Neural cell (in vitro differentiated cells): ENCODE measurements at regions not wholly inside any gene's neighbourhood (a gene's known extent, or its start where the extent isn't known, plus 50 kb on each side); places are given as distances from the start of the nearest gene placed in this dataset.

Experiments
- H2AFZ ChIP-seq: fragments of 200-600, 300-800 bp; sonication (generic), shearing (Covaris generic); 2 replicates; pipeline ENCODE4 v1.6.0; 2014; ENCODE audit warnings: low read depth, mild to moderate bottlenecking, antibody characterized with exemption, low read length, moderate library complexity
- H3F3A ChIP-seq: fragments of 200-600 bp; shearing (Covaris generic); 2 replicates; pipeline ENCODE4 v1.6.1; 2016; ENCODE audit warnings: mild to moderate bottlenecking, moderate library complexity, mixed read lengths, antibody characterized with exemption, low read length; ENCODE audit not compliant: insufficient read depth, poor library complexity, severe bottlenecking
- H3K27ac ChIP-seq: fragments of 200-600, 300-800 bp; sonication (generic), shearing (Covaris generic); 2 replicates; pipeline ENCODE4 v1.5.1; 2014; ENCODE audit warnings: mild to moderate bottlenecking, low read length, moderate library complexity
- H3K27me3 ChIP-seq: fragments of 300-800, 200-600 bp; sonication (generic), shearing (Covaris generic); 2 replicates; pipeline ENCODE4 v1.6.0; 2014; ENCODE audit warnings: mild to moderate bottlenecking, low read depth, low read length, moderate library complexity; ENCODE audit not compliant: insufficient read depth
- H3K36me3 ChIP-seq: fragments of 300-800, 200-600 bp; sonication (generic), shearing (Covaris generic); 2 replicates; pipeline ENCODE4 v1.5.1; 2014; ENCODE audit warnings: mild to moderate bottlenecking, antibody characterized with exemption, low read length, moderate library complexity; ENCODE audit not compliant: insufficient read depth
- H3K4me2 ChIP-seq: fragments of 300-800, 200-600 bp; sonication (generic), shearing (Covaris generic); 2 replicates; pipeline ENCODE4 v1.6.0; 2014; ENCODE audit warnings: mild to moderate bottlenecking, low read length
- H3K4me3 ChIP-seq: fragments of 300-800, 200-600 bp; sonication (generic), shearing (Covaris generic); 2 replicates; pipeline ENCODE4 v1.5.1; 2014; ENCODE audit warnings: mild to moderate bottlenecking, low read length, moderate library complexity
- H3K79me2 ChIP-seq: fragments of 200-600 bp; shearing (Covaris generic); replicated peaks from 2 replicates; pipeline ENCODE4 v1.6.0; 2014; ENCODE audit warnings: mild to moderate bottlenecking, low read length, moderate library complexity; ENCODE audit not compliant: insufficient read depth
- H3K9ac ChIP-seq: fragments of 300-800, 200-600 bp; sonication (generic), shearing (Covaris generic); 2 replicates; pipeline ENCODE4 v1.6.1; 2016; ENCODE audit warnings: mild to moderate bottlenecking, low read length, mixed read lengths
- H3K9me2 ChIP-seq: fragments of 200-600 bp; shearing (Covaris generic); 2 replicates; pipeline ENCODE4 v1.6.1; 2016; ENCODE audit warnings: mild to moderate bottlenecking, low read length, mixed read lengths; ENCODE audit not compliant: insufficient read depth
- H3K9me3 ChIP-seq: fragments of 200-600, 300-800 bp; sonication (generic), shearing (Covaris generic); 2 replicates; pipeline ENCODE4 v1.6.1; 2016; ENCODE audit warnings: mild to moderate bottlenecking, mixed run types, low read length, moderate library complexity, mixed read lengths
- H4K20me1 ChIP-seq: fragments of 200-600 bp; shearing (Covaris generic); 2 replicates; pipeline ENCODE4 v1.6.1; 2016; ENCODE audit warnings: mild to moderate bottlenecking, mixed run types; ENCODE audit not compliant: insufficient read depth
- CTCF ChIP-seq: fragments of 450-650 bp; IDR thresholded peaks from 2 replicates; pipeline ENCODE4 v1.5.1; 2014; ENCODE audit warnings: antibody characterized with exemption, mild to moderate bottlenecking, moderate library complexity; ENCODE audit not compliant: poor library complexity, severe bottlenecking
- EP300 ChIP-seq: fragments of 450-650 bp; conservative IDR thresholded peaks from 2 replicates; pipeline ENCODE4 v1.6.1; 2014; ENCODE audit warnings: antibody characterized with exemption, mild to moderate bottlenecking, moderate library complexity; ENCODE audit not compliant: poor library complexity, severe bottlenecking
- EZH2 ChIP-seq: fragments of 200-600, 300-800 bp; shearing (Covaris generic), sonication (generic); IDR thresholded peaks from 2 replicates; pipeline ENCODE4 v1.6.1; 2014; ENCODE audit warnings: antibody characterized with exemption, low read length, borderline replicate concordance, mild to moderate bottlenecking; ENCODE audit not compliant: insufficient read depth, poor library complexity, severe bottlenecking
- MXI1 ChIP-seq: fragments of 450-650 bp; conservative IDR thresholded peaks from 2 replicates; pipeline ENCODE4 v1.6.1; 2014; ENCODE audit warnings: antibody characterized with exemption, mild to moderate bottlenecking; ENCODE audit not compliant: poor library complexity, severe bottlenecking
- POLR2AphosphoS5 ChIP-seq: IDR thresholded peaks from 2 replicates; pipeline ENCODE4 v1.6.1; 2012
- RAD21 ChIP-seq: fragments of 450-650 bp; conservative IDR thresholded peaks from 2 replicates; pipeline ENCODE4 v1.6.1; 2014; ENCODE audit warnings: antibody characterized with exemption, mild to moderate bottlenecking, moderate library complexity
- REST ChIP-seq: IDR thresholded peaks from 2 replicates; pipeline ENCODE4 v1.6.1; 2012; ENCODE audit warnings: borderline replicate concordance
- SMC3 ChIP-seq: fragments of 450-650 bp; conservative IDR thresholded peaks from 2 replicates; pipeline ENCODE4 v1.6.1; 2014; ENCODE audit warnings: antibody characterized with exemption, mild to moderate bottlenecking, moderate library complexity; ENCODE audit not compliant: poor library complexity
- TAF1 ChIP-seq: IDR thresholded peaks from 2 replicates; pipeline ENCODE4 v1.6.1; 2012; ENCODE audit warnings: low read depth

- H3K79me2 ChIP-seq = no peaks in the 10 kb centered on the region
- H3F3A ChIP-seq = no peaks in the 10 kb centered on the region
- no peak overlapping the region for H2AFZ ChIP-seq
- H3K4me2 ChIP-seq = no peak overlapping the region
- H3K27me3 ChIP-seq = no peaks in the 10 kb centered on the region
- no peak overlapping the region for H3K9ac ChIP-seq
- H4K20me1 ChIP-seq = no peaks in the 10 kb centered on the region
- H3K36me3 ChIP-seq = no peaks in the 10 kb centered on the region
- H3K9me3 ChIP-seq = no peaks in the 10 kb centered on the region
- no peak overlapping the region for H3K27ac ChIP-seq
- no peak for TF ChIP-seq REST
- no peak for TF ChIP-seq SMC3
- TF ChIP-seq EP300 = no peak
- TF ChIP-seq RAD21 = no peak
- TF ChIP-seq MXI1 = no peak
- TF ChIP-seq POLR2AphosphoS5 = no peak
- no peak for TF ChIP-seq TAF1
- no peak for TF ChIP-seq EZH2
- H3K9me2 ChIP-seq = no peaks in the 10 kb centered on the region
- H3K4me3 ChIP-seq = no peak overlapping the region
Measured at GRCh38 chr12:13602172-13602571, 379.2 kb downstream of the GRIN2B start.

GRCh38 chr12:13599176-13599575 lies 382.2 kb downstream of the GRIN2B start:
- no peak for TF ChIP-seq SMC3
- no peak for TF ChIP-seq CTCF
- no peak for TF ChIP-seq MXI1
- no peak for TF ChIP-seq TAF1
- H3F3A ChIP-seq = no peaks in the 10 kb centered on the region
- no peaks in the 10 kb centered on the region for H3K9me2 ChIP-seq
- no peak overlapping the region for H3K4me3 ChIP-seq
- no peaks in the 10 kb centered on the region for H4K20me1 ChIP-seq
- no peaks in the 10 kb centered on the region for H3K9me3 ChIP-seq
- no peak overlapping the region for H2AFZ ChIP-seq
- H3K36me3 ChIP-seq = no peaks in the 10 kb centered on the region
- H3K4me2 ChIP-seq = no peak overlapping the region
- no peak overlapping the region for H3K9ac ChIP-seq
- no peaks in the 10 kb centered on the region for H3K27me3 ChIP-seq
- H3K27ac ChIP-seq = no peak overlapping the region
- no peaks in the 10 kb centered on the region for H3K79me2 ChIP-seq

DNA sequence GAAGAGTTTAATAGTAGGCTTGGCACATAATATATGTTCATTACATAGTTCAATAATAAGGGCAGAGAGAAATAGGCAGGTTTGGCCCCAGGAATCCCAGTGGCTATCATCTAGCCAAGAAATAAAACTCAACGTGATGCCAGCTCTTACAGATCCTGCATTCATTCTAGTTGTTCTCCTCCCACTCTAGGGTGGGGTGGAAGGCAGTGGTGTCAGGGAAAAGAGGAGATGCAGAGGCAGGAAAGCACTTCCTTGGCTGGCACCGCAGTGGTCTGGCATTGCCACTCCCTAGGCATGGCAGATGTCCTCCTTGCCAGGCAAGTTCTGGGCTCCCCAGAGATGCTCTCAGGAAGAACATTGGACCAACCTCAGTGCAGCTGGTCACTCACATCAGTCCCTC lies 383.6 kb downstream of the GRIN2B start:
- no peaks in the 10 kb centered on the region for H3K36me3 ChIP-seq
- H3K9me3 ChIP-seq = no peaks in the 10 kb centered on the region
- H3K27ac ChIP-seq = no peak overlapping the region

More for the DNA sequence above, 383.6 kb downstream of the GRIN2B start:
- no peak overlapping the region for H3K4me2 ChIP-seq
- H2AFZ ChIP-seq = no peak overlapping the region
- no peak overlapping the region for H3K9ac ChIP-seq
- no peaks in the 10 kb centered on the region for H3F3A ChIP-seq
- TF ChIP-seq EP300 (no peak), EZH2 (no peak), CTCF (no peak), TAF1 (no peak), REST (no peak), RAD21 (no peak), POLR2AphosphoS5 (no peak), SMC3 (no peak), MXI1 (no peak)
- H3K79me2 ChIP-seq = no peaks in the 10 kb centered on the region
- no peaks in the 10 kb centered on the region for H3K9me2 ChIP-seq
- H3K4me3 ChIP-seq = no peak overlapping the region
- no peaks in the 10 kb centered on the region for H4K20me1 ChIP-seq
- H3K27me3 ChIP-seq = no peaks in the 10 kb centered on the region
